A549 (cell line): ENCODE measurements at regions not wholly inside any gene's neighbourhood (a gene's known extent, or its start where the extent isn't known, plus 50 kb on each side); places are given as distances from the start of the nearest gene placed in this dataset.

Experiments
- ATAC-seq, 2 experiments: fragments of 200-7000 bp in 1 of 2; fragments of >200 bp in 1 of 2; cut with Nextera tagmentation in 1 of 2; cut with Tn5 transposase in 1 of 2; 3 replicates each; pipeline versions ENCODE4 v1.8.0 to v1.9.1; 2018 to 2020; ENCODE audit warnings: mild to moderate bottlenecking in 1 of 2, moderate library complexity in 1 of 2
- CTCF ChIA-PET: fragments of 300-600 bp; sonication (Branson Sonifier 250); formaldehyde crosslinking; extraction: SDS; loops from one replicate; lab custom pipeline; 2021; ENCODE audit warnings: antibody characterized with exemption, inconsistent platforms; lab: Yijun Ruan, JAX
- POLR2A ChIA-PET: fragments of 350-600 bp; formaldehyde crosslinking; extraction: SDS; loops from one replicate; lab custom pipeline; 2021; ENCODE audit warnings: antibody characterized with exemption, inconsistent platforms; lab: Yijun Ruan, JAX
- DNase-seq, 2 experiments: peaks; one replicate each; pipeline versions ENCODE4 v3.0.0 to v3.0.0-alpha.2; 2011 to 2016; ENCODE audit warnings: low read depth in 1 of 2, low spot score in 1 of 2
- FAIRE-seq: peaks from 2 replicates; lab custom pipeline; 2011; peaks lifted over from hg19 to GRCh38; lab: Jason Lieb, UNC
- H3K27ac ChIP-seq, 2 experiments: fragments of >200 bp; sonication (Bioruptor Twin); formaldehyde crosslinking; 3 replicates each; pipeline ENCODE4 v1.5.1; 2016 to 2017
- H3K4me1 ChIP-seq: fragments of >200 bp; sonication (Bioruptor Twin); formaldehyde crosslinking; 3 replicates; pipeline ENCODE4 v1.6.1; 2016
- H3K4me2 ChIP-seq: fragments of >200 bp; sonication (Bioruptor Twin); formaldehyde crosslinking; 3 replicates; pipeline ENCODE4 v1.6.1; 2016
- H3K4me3 ChIP-seq: fragments of >200 bp; sonication (Bioruptor Twin); formaldehyde crosslinking; 3 replicates; pipeline ENCODE4 v1.5.1; 2016
- H3K9me3 ChIP-seq: fragments of >200 bp; sonication (Bioruptor Twin); formaldehyde crosslinking; 3 replicates; pipeline ENCODE4 v1.6.1; 2016
- BHLHE40 ChIP-seq: IDR thresholded peaks from 2 replicates; pipeline ENCODE4 v1.6.1; 2012; ENCODE audit warnings: low read depth, low read length, inconsistent platforms
- CBX2 ChIP-seq: fragments of 200-600 bp; sonication (generic); IDR thresholded peaks from 2 replicates; pipeline ENCODE4 v1.6.1; 2016; ENCODE audit warnings: low read depth, mild to moderate bottlenecking, borderline replicate concordance
- CEBPB ChIP-seq, 2 experiments: fragments of >200 bp in 1 of 2; sonication (Bioruptor Twin) in 1 of 2; formaldehyde crosslinking in 1 of 2; IDR thresholded peaks; 2 replicates each; pipeline ENCODE4 v1.6.1; 2012 to 2016
- CTCF ChIP-seq: fragments of >200 bp; sonication (Bioruptor Twin); formaldehyde crosslinking; IDR thresholded peaks from 3 replicates; pipeline ENCODE4 v1.5.1; 2016
- E2F6 ChIP-seq: IDR thresholded peaks from 2 replicates; pipeline ENCODE4 v1.6.1; 2012; ENCODE audit warnings: low read depth, borderline replicate concordance
- ELK1 ChIP-seq: fragments of 150-350 bp; IDR thresholded peaks from 2 replicates; pipeline ENCODE4 v1.6.1; 2014; ENCODE audit warnings: low read depth, mild to moderate bottlenecking, low read length
- FOSL2 ChIP-seq, 2 experiments: fragments of 450-650 bp in 1 of 2; fragments of >200 bp in 1 of 2; sonication (Bioruptor Twin) in 1 of 2; formaldehyde crosslinking; IDR thresholded peaks; 2 replicates each; pipeline versions ENCODE4 v1.5.0 to v1.6.1; 2016 to 2020; ENCODE audit warnings: mild to moderate bottlenecking in 1 of 2, moderate library complexity in 1 of 2
- HES2 ChIP-seq: fragments of >200 bp; sonication (Bioruptor Twin); formaldehyde crosslinking; IDR thresholded peaks from 2 replicates; pipeline ENCODE4 v1.6.1; 2016
- HEYL ChIP-seq: fragments of 250-450 bp; sonication (Bioruptor Pico); IDR thresholded peaks from 2 replicates; pipeline ENCODE4 v1.8.0; 2021; ENCODE audit warnings: mild to moderate bottlenecking, moderate library complexity
- HMGXB4 ChIP-seq: fragments of 250-450 bp; sonication (Bioruptor Pico); IDR thresholded peaks from 2 replicates; pipeline ENCODE4 v1.5.0; 2021; ENCODE audit warnings: mild to moderate bottlenecking, moderate library complexity, borderline replicate concordance
- HOXB13 ChIP-seq: fragments of 250-450 bp; sonication (Bioruptor Pico); IDR thresholded peaks from 2 replicates; pipeline ENCODE4 v1.5.0; 2020; ENCODE audit warnings: low read depth, mild to moderate bottlenecking, moderate library complexity
- HOXB5 ChIP-seq: fragments of 250-450 bp; sonication (Bioruptor Pico); IDR thresholded peaks from 2 replicates; pipeline ENCODE4 v1.5.0; 2020; ENCODE audit warnings: mild to moderate bottlenecking, moderate library complexity
- JUN ChIP-seq, 2 experiments: fragments of >200 bp; sonication (Bioruptor Twin); formaldehyde crosslinking; IDR thresholded peaks; 2 replicates in 1 of 2; 3 replicates in 1 of 2; pipeline ENCODE4 v1.6.1; 2016 to 2017
- JUNB ChIP-seq: fragments of >200 bp; sonication (Bioruptor Twin); formaldehyde crosslinking; IDR thresholded peaks from 2 replicates; pipeline ENCODE4 v1.6.1; 2016
- KDM1A ChIP-seq: fragments of 200-600 bp; sonication (generic); IDR thresholded peaks from 2 replicates; pipeline ENCODE4 v1.6.1; 2016; ENCODE audit warnings: low read depth, mild to moderate bottlenecking
- KDM5A ChIP-seq: fragments of 200-600 bp; sonication (generic); IDR thresholded peaks from 2 replicates; pipeline ENCODE4 v1.6.1; 2016; ENCODE audit warnings: antibody characterized with exemption, mild to moderate bottlenecking
- MAZ ChIP-seq: fragments of 150-350 bp; IDR thresholded peaks from 2 replicates; pipeline ENCODE4 v1.6.1; 2014; ENCODE audit warnings: antibody characterized with exemption, low read depth, low read length, borderline replicate concordance
- PHF8 ChIP-seq: fragments of 200-600 bp; sonication (generic); IDR thresholded peaks from 2 replicates; pipeline ENCODE4 v1.6.1; 2016; ENCODE audit warnings: low read depth, mild to moderate bottlenecking, antibody characterized with exemption, moderate library complexity, borderline replicate concordance
- POLR2AphosphoS2 ChIP-seq: conservative IDR thresholded peaks from 2 replicates; pipeline ENCODE4 v1.6.1; 2012; ENCODE audit warnings: low read length, improper control_type of control experiment, inconsistent platforms
- RCOR1 ChIP-seq: fragments of 150-350 bp; IDR thresholded peaks from 2 replicates; pipeline ENCODE4 v1.6.1; 2014; ENCODE audit warnings: antibody characterized with exemption, low read length, low read depth
- RFX5 ChIP-seq: fragments of 450-650 bp; IDR thresholded peaks from 2 replicates; pipeline ENCODE4 v1.7.1; 2014; ENCODE audit warnings: antibody characterized with exemption, mild to moderate bottlenecking, moderate library complexity
- RNF2 ChIP-seq: fragments of 200-600 bp; sonication (generic); IDR thresholded peaks from 2 replicates; pipeline ENCODE4 v1.6.1; 2016; ENCODE audit warnings: low read depth, mild to moderate bottlenecking, antibody characterized with exemption, moderate library complexity, borderline replicate concordance
- SMC3 ChIP-seq: fragments of >200 bp; sonication (Bioruptor Twin); formaldehyde crosslinking; IDR thresholded peaks from 3 replicates; pipeline ENCODE4 v1.6.1; 2018; ENCODE audit warnings: inconsistent platforms
- SREBF2 ChIP-seq: fragments of 450-650 bp; IDR thresholded peaks from 2 replicates; pipeline ENCODE4 v1.6.1; 2014; ENCODE audit warnings: mild to moderate bottlenecking, moderate library complexity
- ZFP36 ChIP-seq: fragments of 450-650 bp; IDR thresholded peaks from 2 replicates; pipeline ENCODE4 v1.6.1; 2014; ENCODE audit warnings: borderline replicate concordance; ENCODE audit not compliant: partially characterized antibody
- ZNF302 ChIP-seq: fragments of 250-450 bp; sonication (Bioruptor Pico); IDR thresholded peaks from 2 replicates; pipeline ENCODE4 v1.9.0; 2021; ENCODE audit warnings: inconsistent platforms, mild to moderate bottlenecking, moderate library complexity
- WGBS: methylation state at CpG from one replicate; pipeline ENCODE4 v1.1.6; 2017; ENCODE audit errors: missing lambda C conversion rate; 5-methylcytosine and 5-hydroxymethylcytosine counted together

GRCh38 chr17:69949496-69949895 is 125.5 kb upstream of the KCNJ16 start (continued):
- TF ChIP-seq FOSL2 (IDR thresholded peaks at IDR 0.05) (no peak), FOSL2 (CRISPR knock-in tag; IDR thresholded peaks at IDR 0.05) (no peak)
- TF ChIP-seq, all 56 proteins: peak for 0

GRCh38 chr17:69949973-69950695 is 124.9 kb upstream of the KCNJ16 start:
- no peak for DNase-seq
- no peak overlapping the region for H3K4me3 ChIP-seq
- no peak overlapping the region for H3K27ac ChIP-seq
- H3K4me1 ChIP-seq: no peaks in the 10 kb centered on the region
- H3K9me3 ChIP-seq: no peaks in the 10 kb centered on the region
- CTCF ChIA-PET: interaction anchor here (0.6 kb wide), 1 partner anchor 585 kb away, joined by 3 read pairs; no protein-coding TSS in a partner anchor
- 72% methylated on average over 6 of the region's 6 CpGs for WGBS
- H3K4me2 ChIP-seq: no peak overlapping the region
- TF ChIP-seq BHLHE40: no peak
- TF ChIP-seq SREBF2: no peak
- TF ChIP-seq MAZ: no peak
- no peak for TF ChIP-seq RCOR1
- TF ChIP-seq HES2: no peak
- no peak for TF ChIP-seq KDM5A
- TF ChIP-seq FOSL2 (IDR thresholded peaks at IDR 0.05): no peak
- no peak for TF ChIP-seq FOSL2 (CRISPR knock-in tag; IDR thresholded peaks at IDR 0.05)
- TF ChIP-seq JUN (IDR thresholded peaks at IDR 0.05): no peak
- TF ChIP-seq ELK1: no peak
- no peak for TF ChIP-seq RNF2
- TF ChIP-seq POLR2AphosphoS2: no peak
- no peak for TF ChIP-seq HMGXB4
- TF ChIP-seq, all 56 proteins: peak for 0
- FAIRE-seq (no peak), ATAC-seq (no peak)
- POLR2A ChIA-PET: no interaction called here

- ChIA-PET CTCF (interaction anchor here (0.6 kb wide), 1 partner anchor 584 kb away, joined by 3 read pairs; no protein-coding TSS in a partner anchor), POLR2A (no interaction called here)
- TF ChIP-seq RFX5 (no peak), BHLHE40 (no peak), FOSL2 (IDR thresholded peaks at IDR 0.05) (no peak), FOSL2 (CRISPR knock-in tag; IDR thresholded peaks at IDR 0.05) (no peak), E2F6 (no peak), JUN (IDR thresholded peaks at IDR 0.05) (no peak), ZFP36 (no peak), HOXB13 (CRISPR knock-in tag) (no peak), SMC3 (no peak), JUNB (no peak), CBX2 (no peak), PHF8 (no peak), KDM1A (no peak), HOXB5 (CRISPR knock-in tag) (no peak), CEBPB (IDR thresholded peaks at IDR 0.05) (no peak), CTCF (no peak), HEYL (CRISPR knock-in tag) (no peak), ZNF302 (CRISPR knock-in tag) (no peak), POLR2AphosphoS2 (no peak)
- FAIRE-seq (no peak), DNase-seq (no peak), ATAC-seq (no peak)
- H3K9me3 ChIP-seq: no peaks in the 10 kb centered on the region
- H3K4me1 ChIP-seq: no peaks in the 10 kb centered on the region
- no peak overlapping the region for H3K4me2 ChIP-seq
- H3K27ac ChIP-seq: no peak overlapping the region
- no peak overlapping the region for H3K4me3 ChIP-seq
Measured at GRCh38 chr17:69950701-69951418, 124.2 kb upstream of the KCNJ16 start.
